HepG2 (cell line): ENCODE measurements at regions not wholly inside any gene's neighbourhood (a gene's known extent, or its start where the extent isn't known, plus 50 kb on each side); places are given as distances from the start of the nearest gene placed in this dataset.

Source experiments
- ARID4A ChIP-seq: sonication (generic); formaldehyde crosslinking; IDR thresholded peaks from 2 replicates; pipeline ENCODE4 v1.5.0; 2020; ENCODE audit warnings: mild to moderate bottlenecking, missing genetic modification reagents, borderline replicate concordance
- ATF1 ChIP-seq: IDR thresholded peaks from 2 replicates; pipeline ENCODE4 v1.6.1; 2016; ENCODE audit warnings: mild to moderate bottlenecking, control low read depth
- ATF7 ChIP-seq, 2 experiments: fragments of 450-650 bp in 1 of 2; sonication (generic) in 1 of 2; formaldehyde crosslinking in 1 of 2; IDR thresholded peaks; 2 replicates each; pipeline versions ENCODE4 v1.4.0 to v1.6.1; 2016 to 2020; ENCODE audit warnings: antibody characterized with exemption in 1 of 2, mild to moderate bottlenecking in 1 of 2, missing genetic modification reagents in 1 of 2
- DMAP1 ChIP-seq: IDR thresholded peaks from 2 replicates; pipeline ENCODE4 v1.6.1; 2016
- EZH2 ChIP-seq: conservative IDR thresholded peaks from 2 replicates; pipeline ENCODE4 v1.6.1; 2012; ENCODE audit warnings: mild to moderate bottlenecking, low read depth, low read length, moderate library complexity
- IKZF1 ChIP-seq: fragments of 450-650 bp; IDR thresholded peaks from 2 replicates; pipeline ENCODE4 v1.7.1; 2016
- MXD1 ChIP-seq: sonication (generic); formaldehyde crosslinking; IDR thresholded peaks from 2 replicates; pipeline ENCODE4 v1.4.0; 2020; ENCODE audit warnings: mild to moderate bottlenecking, missing genetic modification reagents
- NR1H2 ChIP-seq: sonication (generic); formaldehyde crosslinking; IDR thresholded peaks from 2 replicates; pipeline ENCODE4 v1.8.1; 2022; ENCODE audit warnings: low read depth, missing genetic modification reagents, borderline replicate concordance
- PBX2 ChIP-seq: IDR thresholded peaks from 2 replicates; pipeline ENCODE4 v1.6.1; 2016; ENCODE audit warnings: control low read depth
- POLR2A ChIP-seq, 2 experiments: IDR thresholded peaks; 2 replicates each; pipeline ENCODE4 v1.6.1; 2011; ENCODE audit warnings: low read depth in 2 of 2, low read length in 2 of 2, mild to moderate bottlenecking in 1 of 2, moderate library complexity in 1 of 2; ENCODE audit not compliant: insufficient read depth in 1 of 2
- RNF2 ChIP-seq: fragments of 450-650 bp; conservative IDR thresholded peaks from 2 replicates; pipeline ENCODE4 v1.6.1; 2016; ENCODE audit warnings: low read depth
- SRSF4 ChIP-seq: fragments of 200-400 bp; formaldehyde crosslinking; IDR thresholded peaks from one replicate; pipeline ENCODE4 v1.6.1; 2018; ENCODE audit warnings: mild to moderate bottlenecking, low read depth, low read length, moderate library complexity; ENCODE audit not compliant: poor library complexity, severe bottlenecking
- SUZ12 ChIP-seq: fragments of 150-350 bp; IDR thresholded peaks from 2 replicates; pipeline ENCODE4 v1.6.1; 2014; ENCODE audit warnings: low read depth, low read length
- ZNF318 ChIP-seq: sonication (generic); formaldehyde crosslinking; IDR thresholded peaks from 2 replicates; pipeline ENCODE4 v1.4.0; 2020; ENCODE audit warnings: mild to moderate bottlenecking, missing genetic modification reagents
- ZNF530 ChIP-seq: sonication (generic); formaldehyde crosslinking; IDR thresholded peaks from 2 replicates; pipeline ENCODE4 v1.5.0; 2020; ENCODE audit warnings: low read depth, mild to moderate bottlenecking, missing genetic modification reagents
- ZNF644 ChIP-seq: IDR thresholded peaks from 2 replicates; pipeline ENCODE4 v1.6.1; 2016; ENCODE audit warnings: low read depth
- ZNF713 ChIP-seq: sonication (generic); formaldehyde crosslinking; IDR thresholded peaks from 2 replicates; pipeline ENCODE4 v1.4.0; 2020; ENCODE audit warnings: mild to moderate bottlenecking, missing genetic modification reagents

- no peak for TF ChIP-seq ZNF318
- peak; percentile 47; the same call in 1 of the 2 replicates for TF ChIP-seq ATF1
- TF ChIP-seq ZNF713 (CRISPR knock-in tag) = no peak
- peak; percentile 86 for TF ChIP-seq ZNF644
- TF ChIP-seq PBX2 = no peak
- TF ChIP-seq SRSF4 = no peak
- TF ChIP-seq ARID4A (CRISPR knock-in tag) = no peak; the same call in 1 of the 2 replicates
- no peak for TF ChIP-seq POLR2A (IDR thresholded peaks at IDR 0.05; ENCODE audit: insufficient read depth in 1 of 2, low read depth in 2 of 2, low read length in 2 of 2)
- TF ChIP-seq EZH2 = no peak
- TF ChIP-seq ZNF530 = no peak
- no peak for TF ChIP-seq NR1H2 (CRISPR knock-in tag)
- no peak for TF ChIP-seq DMAP1 (CRISPR knock-in tag)
- TF ChIP-seq IKZF1 = no peak
- TF ChIP-seq ATF7 (IDR thresholded peaks at IDR 0.05) = no peak
- TF ChIP-seq ATF7 (CRISPR knock-in tag; IDR thresholded peaks at IDR 0.05) = no peak
- no peak for TF ChIP-seq MXD1 (CRISPR knock-in tag)
- TF ChIP-seq RNF2 = no peak
- no peak for TF ChIP-seq SUZ12
Measured at GRCh38 chr17:13321951-13322701, 279.6 kb downstream of the HS3ST3A1 start (continued).
